ENCODE measurements at regions not wholly inside any gene's neighbourhood (a gene's known extent, or its start where the extent isn't known, plus 50 kb on each side); places are given as distances from the start of the nearest gene placed in this dataset.

DNA sequence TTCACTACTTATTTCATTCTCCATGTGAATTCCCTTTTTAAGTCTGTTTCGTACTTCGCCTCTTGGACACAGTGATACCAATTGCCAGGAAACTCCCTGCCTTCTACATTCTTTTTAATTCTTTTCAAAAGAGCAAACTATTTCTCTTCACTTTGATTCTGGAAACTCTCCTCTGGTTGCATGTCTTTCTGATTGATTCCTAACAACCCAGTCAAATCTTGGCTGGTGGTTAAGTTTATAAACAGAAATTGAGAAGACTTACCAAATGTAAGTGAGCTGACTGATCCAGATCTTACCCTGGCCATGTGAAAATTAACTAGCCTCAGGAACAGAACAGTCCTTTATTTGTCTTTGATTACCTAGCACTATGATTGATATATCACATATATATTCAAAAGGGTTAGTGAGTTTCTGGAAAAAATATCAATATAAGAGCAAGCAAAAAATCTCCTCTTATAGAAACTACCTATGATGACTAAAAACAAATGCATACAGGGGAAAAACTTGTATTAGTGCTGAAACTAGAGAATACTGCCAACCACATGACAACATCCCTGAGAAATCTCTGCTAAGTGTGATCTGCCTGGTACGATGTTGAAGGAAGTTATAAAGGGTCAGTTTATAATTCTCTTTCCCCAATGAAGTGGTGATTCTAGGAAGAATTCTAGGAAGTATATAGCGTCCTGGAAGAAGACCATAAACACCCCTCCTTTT lies 152.6 kb upstream of the HTR2A start:
- peaks cover 12% of the 10 kb centered on the region; the same call in 1 of the 2 replicates for H3K4me1 ChIP-seq
- no peak overlapping the region for H3K4me2 ChIP-seq
- H4K20me1 ChIP-seq = no peaks in the 10 kb centered on the region
- H3K9me3 ChIP-seq = no peaks in the 10 kb centered on the region
- no peak for TF ChIP-seq Cebpa-rat (IDR thresholded peaks at IDR 0.05)
- no peaks in the 10 kb centered on the region for H3K36me3 ChIP-seq
- no peaks in the 10 kb centered on the region for H3K27me3 ChIP-seq
- no peak overlapping the region for H3K9ac ChIP-seq
- H3K27ac ChIP-seq = no peak overlapping the region
- no peak overlapping the region for H3K4me3 ChIP-seq

DNA sequence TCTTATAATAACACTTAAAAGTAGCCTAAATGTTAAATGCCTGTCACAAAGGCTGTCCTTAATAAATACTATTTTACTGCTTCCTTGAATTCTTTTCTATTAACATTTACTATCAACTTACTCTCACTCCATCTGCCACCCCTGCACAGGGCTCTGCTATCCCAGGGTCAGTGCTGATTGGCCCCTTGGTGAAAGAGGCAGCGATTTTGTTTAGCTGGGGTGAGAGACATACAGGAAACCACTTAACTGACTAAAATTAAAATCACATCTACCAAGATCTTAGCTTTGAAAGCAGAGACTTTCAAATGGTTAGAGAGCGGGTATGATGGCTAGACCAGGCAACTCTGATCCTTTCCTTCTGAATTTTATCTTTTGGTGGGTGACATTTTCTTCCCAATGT lies 149.9 kb upstream of the HTR2A start:
- Histone ChIP-seq H3K36me3 (no peaks in the 10 kb centered on the region), H3K27me3 (no peaks in the 10 kb centered on the region), H3K27ac (no peak overlapping the region), H3K9ac (no peak overlapping the region), H4K20me1 (no peaks in the 10 kb centered on the region), H3K4me1 (peaks cover 12% of the 10 kb centered on the region; the same call in 1 of the 2 replicates), H3K9me3 (no peaks in the 10 kb centered on the region), H3K4me2 (0 out of 2 replicates have a peak overlapping the region, but pooled peaks have one; percentile 18), H3K4me3 (no peak overlapping the region)
- TF ChIP-seq Cebpa-rat (IDR thresholded peaks at IDR 0.05) = no peak

DNA sequence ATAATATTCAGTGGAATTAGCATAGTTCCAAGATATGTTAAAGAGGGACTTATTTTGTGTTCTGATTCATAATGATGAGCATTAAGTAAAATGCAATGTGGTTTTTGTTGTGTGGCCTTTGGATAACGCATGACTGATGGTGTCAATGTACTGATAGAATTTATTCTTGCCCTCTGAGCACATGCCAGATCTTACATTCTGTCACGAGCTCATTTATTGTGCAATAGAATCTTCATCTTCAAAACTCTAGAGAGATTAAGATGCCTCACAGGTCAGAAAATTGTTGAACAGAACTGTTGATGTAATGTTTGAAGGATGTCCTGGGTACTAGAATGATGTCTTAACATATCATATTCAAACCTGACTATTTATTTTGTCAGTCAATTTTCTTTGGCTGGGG lies 148.0 kb upstream of the HTR2A start:
- no peaks in the 10 kb centered on the region for H3K36me3 ChIP-seq
- no peak for TF ChIP-seq Cebpa-rat (IDR thresholded peaks at IDR 0.05)

DNA sequence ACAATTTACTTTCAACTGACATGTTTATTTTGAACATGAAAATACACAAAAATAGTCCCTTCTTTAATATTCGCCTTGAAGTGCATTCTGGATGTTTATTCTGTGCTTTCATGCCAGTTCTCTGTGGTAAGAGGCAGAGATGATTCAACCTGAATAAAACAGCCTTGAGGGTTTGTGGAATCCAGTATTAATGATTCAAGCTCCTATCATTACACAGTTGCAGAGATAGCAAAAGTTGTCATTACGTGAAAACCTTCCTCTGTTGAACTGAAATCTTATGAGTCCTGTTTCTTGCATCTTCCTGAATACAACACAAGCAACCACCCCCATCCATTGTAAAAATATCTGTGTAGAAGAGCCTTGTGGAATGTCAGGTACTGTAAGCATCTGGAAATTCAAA lies 142.3 kb upstream of the HTR2A start:
- no peaks in the 10 kb centered on the region for H4K20me1 ChIP-seq
- no peak overlapping the region for H3K4me2 ChIP-seq
- no peak overlapping the region for H3K4me3 ChIP-seq
- H3K27me3 ChIP-seq = no peaks in the 10 kb centered on the region
- no peak overlapping the region for H3K27ac ChIP-seq
- no peaks in the 10 kb centered on the region for H3K9me3 ChIP-seq
- no peak for TF ChIP-seq Cebpa-rat (IDR thresholded peaks at IDR 0.05)
- no peak overlapping the region for H3K9ac ChIP-seq
- H3K4me1 ChIP-seq = no peaks in the 10 kb centered on the region
- no peaks in the 10 kb centered on the region for H3K36me3 ChIP-seq

More for the DNA sequence above, 148.0 kb upstream of the HTR2A start:
- Histone ChIP-seq H3K4me3 (no peak overlapping the region), H3K4me1 (peaks cover 12% of the 10 kb centered on the region; the same call in 1 of the 2 replicates), H3K4me2 (no peak overlapping the region), H3K9me3 (no peaks in the 10 kb centered on the region), H3K27me3 (no peaks in the 10 kb centered on the region), H3K9ac (no peak overlapping the region), H4K20me1 (no peaks in the 10 kb centered on the region), H3K27ac (no peak overlapping the region)

DNA sequence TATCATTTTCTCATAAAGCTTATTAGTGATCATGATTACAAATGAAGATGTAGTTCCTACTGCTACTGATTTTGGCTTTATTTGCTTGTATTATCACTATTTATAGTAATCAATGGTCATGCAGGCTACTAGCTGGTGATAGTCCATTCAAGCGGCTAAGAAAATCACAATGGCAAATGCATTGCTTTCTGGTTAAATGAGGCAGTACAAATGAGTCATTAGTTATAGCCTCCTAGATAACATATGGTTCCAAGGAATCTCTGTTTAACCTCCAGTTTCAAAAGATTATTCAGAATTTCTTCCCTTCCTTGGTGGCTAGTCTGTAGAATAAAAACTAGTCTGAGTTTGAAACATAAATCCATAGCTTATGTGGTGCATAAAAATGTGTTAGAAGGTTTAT lies 141.3 kb upstream of the HTR2A start:
- no peak overlapping the region for H3K27ac ChIP-seq
- no peaks in the 10 kb centered on the region for H3K27me3 ChIP-seq
- no peaks in the 10 kb centered on the region for H4K20me1 ChIP-seq
- no peak overlapping the region for H3K4me3 ChIP-seq
- H3K4me1 ChIP-seq = no peaks in the 10 kb centered on the region
- no peak for TF ChIP-seq Cebpa-rat (IDR thresholded peaks at IDR 0.05)
- H3K9ac ChIP-seq = no peak overlapping the region
- H3K36me3 ChIP-seq = no peaks in the 10 kb centered on the region
- H3K4me2 ChIP-seq = no peak overlapping the region
- H3K9me3 ChIP-seq = no peaks in the 10 kb centered on the region

DNA sequence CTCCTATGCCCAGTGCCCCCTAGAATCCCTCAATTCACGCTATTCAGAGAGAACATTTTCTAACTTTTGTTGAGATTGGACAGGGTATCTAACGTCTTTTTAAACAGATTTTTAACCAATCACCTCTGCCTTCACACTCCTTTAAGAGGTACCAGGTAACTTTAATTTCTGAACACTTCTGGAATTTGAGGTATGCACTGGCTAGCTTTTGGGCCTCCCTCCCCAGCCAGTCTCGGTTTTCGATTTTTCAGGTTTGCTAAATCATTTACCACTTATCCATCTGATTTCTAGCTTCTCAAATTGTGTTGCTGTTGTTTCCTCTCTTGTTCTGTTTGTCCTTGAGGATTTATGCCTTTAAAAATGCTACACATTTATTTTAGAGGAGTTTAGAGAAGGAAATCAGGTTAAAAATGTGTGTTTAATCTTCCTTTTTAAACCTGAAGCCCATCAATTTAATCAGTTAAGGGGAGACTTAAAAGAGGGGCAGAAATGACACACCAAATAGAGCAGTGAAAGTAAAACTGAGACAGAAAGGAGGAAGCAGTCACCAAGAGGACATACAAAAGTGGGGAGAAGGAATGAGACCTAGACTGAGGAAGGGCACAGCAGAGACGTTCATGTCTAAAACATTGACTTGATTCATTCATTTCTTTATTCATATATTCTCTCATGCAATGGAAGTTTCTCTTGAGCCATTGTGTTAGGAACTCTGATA lies 139.6 kb upstream of the HTR2A start:
- TF ChIP-seq Cebpa-rat (IDR thresholded peaks at IDR 0.05) = no peak
- no peak overlapping the region for H3K27ac ChIP-seq
- H3K27me3 ChIP-seq = no peaks in the 10 kb centered on the region
- no peak overlapping the region for H3K4me2 ChIP-seq
- H4K20me1 ChIP-seq = no peaks in the 10 kb centered on the region
- H3K9me3 ChIP-seq = no peaks in the 10 kb centered on the region
- H3K36me3 ChIP-seq = no peaks in the 10 kb centered on the region
- no peaks in the 10 kb centered on the region for H3K4me1 ChIP-seq
- H3K4me3 ChIP-seq = no peak overlapping the region
- H3K9ac ChIP-seq = no peak overlapping the region

DNA sequence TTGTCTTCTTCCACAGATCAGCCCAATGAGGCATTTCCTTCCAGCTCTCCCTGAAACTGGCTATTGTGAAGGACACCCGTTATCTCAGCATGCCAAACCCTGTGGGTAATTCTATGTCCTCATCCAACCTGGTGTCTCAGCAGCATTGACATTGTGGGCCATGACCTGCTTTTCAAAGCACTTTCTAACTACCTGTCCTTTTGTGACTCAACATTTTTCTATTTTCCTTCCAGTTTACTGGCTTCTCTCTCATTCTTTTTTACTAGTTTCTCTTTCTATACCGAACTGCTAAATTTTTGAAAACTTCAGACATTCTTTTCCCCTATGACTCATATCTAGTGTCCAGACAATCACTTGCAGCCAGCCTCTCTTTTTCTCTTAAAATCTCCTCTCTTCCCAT lies 136.4 kb upstream of the HTR2A start:
- Histone ChIP-seq H3K36me3 (no peaks in the 10 kb centered on the region), H3K9me3 (no peaks in the 10 kb centered on the region), H3K27me3 (no peaks in the 10 kb centered on the region), H3K9ac (no peak overlapping the region), H3K27ac (no peak overlapping the region), H4K20me1 (no peaks in the 10 kb centered on the region), H3K4me1 (no peaks in the 10 kb centered on the region), H3K4me3 (no peak overlapping the region), H3K4me2 (no peak overlapping the region)
- TF ChIP-seq Cebpa-rat (IDR thresholded peaks at IDR 0.05) = no peak

DNA sequence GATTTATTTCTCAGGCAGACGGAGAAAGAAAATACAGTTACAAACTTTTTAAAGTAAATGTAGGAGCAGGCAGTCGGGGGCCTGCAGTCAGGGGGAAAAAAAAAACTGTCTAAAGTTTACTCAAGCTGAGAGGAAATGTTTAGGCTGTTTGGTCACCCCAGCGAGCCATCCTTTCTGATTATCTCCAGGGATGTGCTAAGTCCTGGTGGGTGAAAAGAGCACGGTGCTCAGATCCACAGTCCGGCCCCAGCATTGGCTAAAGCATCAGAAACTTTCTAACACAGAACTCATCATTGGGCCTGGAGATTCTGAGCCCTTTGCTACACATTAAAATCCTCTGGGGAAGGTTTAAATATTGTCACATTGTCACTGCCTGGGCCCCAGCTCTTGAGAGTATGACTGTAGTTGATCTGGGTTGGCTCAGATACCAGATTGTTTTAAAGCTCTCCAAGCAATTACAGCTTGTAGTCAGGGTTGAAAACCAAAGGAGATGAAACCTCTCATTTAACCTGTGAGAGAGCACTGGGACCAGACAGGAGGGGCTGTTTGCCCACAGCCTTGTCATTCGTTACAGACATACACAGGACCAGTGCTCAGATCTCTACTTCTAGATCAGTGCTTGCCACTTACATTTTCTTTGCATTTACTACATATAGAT lies 131.1 kb upstream of the HTR2A start:
- Histone ChIP-seq H3K4me2 (no peak overlapping the region), H3K9me3 (no peaks in the 10 kb centered on the region), H3K4me3 (no peak overlapping the region), H3K9ac (no peak overlapping the region), H3K27me3 (no peaks in the 10 kb centered on the region), H3K36me3 (no peaks in the 10 kb centered on the region), H4K20me1 (no peaks in the 10 kb centered on the region), H3K4me1 (no peaks in the 10 kb centered on the region), H3K27ac (no peak overlapping the region)
- TF ChIP-seq Cebpa-rat (IDR thresholded peaks at IDR 0.05) = no peak

DNA sequence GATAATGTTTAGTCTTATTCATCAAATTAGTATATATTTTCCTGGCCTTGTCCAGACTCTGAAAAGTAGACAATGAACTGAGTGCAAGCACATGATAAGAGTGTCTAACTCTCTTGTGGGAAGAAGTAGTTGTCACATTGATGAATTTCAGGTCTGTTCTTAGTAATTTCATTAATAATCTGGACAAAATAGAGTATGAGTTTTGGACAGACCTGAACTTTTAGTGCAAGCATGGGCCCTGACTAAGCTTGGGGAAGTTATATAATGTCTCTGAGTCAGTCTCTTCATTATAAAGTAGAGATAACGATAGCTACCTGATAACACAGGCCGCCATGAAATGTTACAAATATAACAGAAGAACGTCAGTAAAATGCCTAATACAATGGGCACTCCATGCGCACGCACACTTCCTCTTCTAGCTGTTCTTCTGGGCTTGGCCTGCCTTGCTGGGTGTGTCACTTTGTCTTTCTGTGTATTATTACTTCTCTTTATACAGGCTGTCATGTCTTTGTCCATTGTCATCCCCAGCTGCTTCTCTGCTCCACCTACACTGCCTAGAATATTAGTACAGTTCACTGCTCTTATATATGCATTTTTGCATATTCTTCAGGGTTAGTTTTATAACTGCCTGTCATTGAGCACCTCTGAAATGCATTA lies 129.1 kb upstream of the HTR2A start:
- H3K4me2 ChIP-seq = no peak overlapping the region
- H3K27me3 ChIP-seq = no peaks in the 10 kb centered on the region
- no peaks in the 10 kb centered on the region for H3K36me3 ChIP-seq
- no peak overlapping the region for H3K4me3 ChIP-seq
- H4K20me1 ChIP-seq = no peaks in the 10 kb centered on the region
- no peak overlapping the region for H3K27ac ChIP-seq
- no peak for TF ChIP-seq Cebpa-rat (IDR thresholded peaks at IDR 0.05)
- no peaks in the 10 kb centered on the region for H3K4me1 ChIP-seq
- no peak overlapping the region for H3K9ac ChIP-seq
- no peaks in the 10 kb centered on the region for H3K9me3 ChIP-seq
